ENCODE measurements at regions not wholly inside any gene's neighbourhood (a gene's known extent, or its start where the extent isn't known, plus 50 kb on each side); places are given as distances from the start of the nearest gene placed in this dataset.
A peak's percentile ranks its signal among the peaks of the same experiment; 100 is the strongest.

DNA sequence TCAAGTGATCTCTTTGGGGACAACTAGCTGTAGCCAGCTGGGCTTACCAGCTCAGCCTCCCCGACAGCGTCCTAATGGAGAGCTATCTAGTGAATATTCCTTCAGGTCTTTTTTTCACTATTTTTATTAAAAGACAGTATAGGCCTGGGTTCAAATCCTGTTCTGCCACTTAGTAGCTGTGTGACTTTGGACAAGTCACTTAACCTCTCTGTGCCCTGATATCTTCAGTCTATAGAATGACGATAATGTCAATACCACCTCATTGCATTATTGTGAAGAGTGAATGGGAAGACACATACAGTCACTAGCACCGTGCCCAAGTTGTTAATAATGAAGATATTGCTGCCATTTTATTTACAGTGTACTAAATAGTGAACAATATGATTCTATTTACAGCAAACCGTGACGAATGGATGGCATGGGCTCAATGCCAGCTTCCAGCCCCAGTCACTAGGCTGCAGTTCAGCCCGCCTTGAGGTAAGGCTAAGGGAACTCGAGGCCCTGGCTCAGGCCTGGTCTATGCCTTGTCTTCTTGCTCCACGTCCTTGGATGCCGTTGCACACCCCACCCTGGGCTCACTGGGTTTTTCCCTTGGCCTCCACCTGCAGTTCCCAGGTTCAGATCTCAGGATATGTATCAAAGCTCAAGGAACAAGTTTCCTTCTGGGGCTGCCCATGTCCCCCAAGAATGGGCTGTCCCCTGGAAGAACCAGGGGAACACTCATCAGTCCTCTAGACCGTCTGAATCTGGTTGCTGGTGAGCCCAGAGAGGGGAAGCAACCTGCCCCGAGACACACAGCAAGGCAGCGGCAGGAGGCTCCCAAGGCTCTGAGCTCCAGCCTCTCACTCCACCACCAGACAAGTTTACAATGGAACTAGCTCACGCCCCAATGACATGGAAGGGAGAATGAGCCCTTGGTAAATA, 95.4 kb upstream of the TNRC6C start:
- Histone ChIP-seq H3K36me3 (ENCODE audit: insufficient read depth, low read length) (no peaks in the 10 kb centered on the region), H3K79me2 (ENCODE audit: insufficient read depth, low read length) (no peaks in the 10 kb centered on the region), H3K27me3 (ENCODE audit: insufficient read depth, low read length) (peaks cover 20% of the 10 kb centered on the region), H3K9me3 (ENCODE audit: low read depth, low read length) (no peaks in the 10 kb centered on the region), H2AFZ (ENCODE audit: low read length) (no peak overlapping the region), H4K20me1 (ENCODE audit: insufficient read depth, low read length) (no peaks in the 10 kb centered on the region), H3K27ac (ENCODE audit: low read depth, low read length) (no peak overlapping the region), H3K4me1 (ENCODE audit: insufficient read depth, low read length) (no peaks in the 10 kb centered on the region), H3K4me3 (ENCODE audit: insufficient read depth, low read length) (no peak overlapping the region), H3K4me2 (ENCODE audit: insufficient read depth, low read length) (no peak overlapping the region)
- TF ChIP-seq, protein P1, sequence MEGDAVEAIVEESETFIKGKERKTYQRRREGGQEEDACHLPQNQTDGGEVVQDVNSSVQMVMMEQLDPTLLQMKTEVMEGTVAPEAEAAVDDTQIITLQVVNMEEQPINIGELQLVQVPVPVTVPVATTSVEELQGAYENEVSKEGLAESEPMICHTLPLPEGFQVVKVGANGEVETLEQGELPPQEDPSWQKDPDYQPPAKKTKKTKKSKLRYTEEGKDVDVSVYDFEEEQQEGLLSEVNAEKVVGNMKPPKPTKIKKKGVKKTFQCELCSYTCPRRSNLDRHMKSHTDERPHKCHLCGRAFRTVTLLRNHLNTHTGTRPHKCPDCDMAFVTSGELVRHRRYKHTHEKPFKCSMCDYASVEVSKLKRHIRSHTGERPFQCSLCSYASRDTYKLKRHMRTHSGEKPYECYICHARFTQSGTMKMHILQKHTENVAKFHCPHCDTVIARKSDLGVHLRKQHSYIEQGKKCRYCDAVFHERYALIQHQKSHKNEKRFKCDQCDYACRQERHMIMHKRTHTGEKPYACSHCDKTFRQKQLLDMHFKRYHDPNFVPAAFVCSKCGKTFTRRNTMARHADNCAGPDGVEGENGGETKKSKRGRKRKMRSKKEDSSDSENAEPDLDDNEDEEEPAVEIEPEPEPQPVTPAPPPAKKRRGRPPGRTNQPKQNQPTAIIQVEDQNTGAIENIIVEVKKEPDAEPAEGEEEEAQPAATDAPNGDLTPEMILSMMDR (IDR thresholded peaks at IDR 0.05; ENCODE audit: extremely low read depth, low read depth, low read length): no peak
- DNase-seq (ENCODE audit: insufficient read length, low spot score, missing footprints): peak; percentile 9

DNA sequence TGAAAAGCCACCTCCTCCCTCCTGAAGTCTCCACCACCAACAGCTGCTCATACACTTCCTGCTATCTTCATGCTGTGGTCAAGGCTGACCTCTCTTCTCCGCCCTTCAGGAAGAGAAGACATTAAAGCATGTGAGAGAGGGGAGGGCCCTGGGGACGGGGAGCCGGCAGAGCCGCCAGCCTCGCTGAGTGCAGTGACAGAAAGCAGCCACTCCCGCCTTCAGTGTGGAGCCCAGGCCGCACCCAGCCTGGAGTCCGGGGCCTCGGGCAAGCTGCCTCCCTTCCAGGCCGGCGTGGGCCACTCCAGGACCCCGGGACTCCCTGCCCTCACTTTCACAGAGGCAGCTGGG, 94.7 kb upstream of the TNRC6C start:
- H3K79me2 ChIP-seq (ENCODE audit: insufficient read depth, low read length): no peaks in the 10 kb centered on the region
- DNase-seq (ENCODE audit: insufficient read length, low spot score, missing footprints): peak; percentile 27
- H3K4me2 ChIP-seq (ENCODE audit: insufficient read depth, low read length): no peak overlapping the region
- no peak overlapping the region for H2AFZ ChIP-seq (ENCODE audit: low read length)
- TF ChIP-seq, protein P1 (IDR thresholded peaks at IDR 0.05; ENCODE audit: extremely low read depth, low read depth, low read length): no peak
- H3K27ac ChIP-seq (ENCODE audit: low read depth, low read length): no peak overlapping the region
- no peaks in the 10 kb centered on the region for H4K20me1 ChIP-seq (ENCODE audit: insufficient read depth, low read length)
- H3K4me1 ChIP-seq (ENCODE audit: insufficient read depth, low read length): no peaks in the 10 kb centered on the region
- peaks cover 20% of the 10 kb centered on the region for H3K27me3 ChIP-seq (ENCODE audit: insufficient read depth, low read length)
- no peak overlapping the region for H3K4me3 ChIP-seq (ENCODE audit: insufficient read depth, low read length)
- no peaks in the 10 kb centered on the region for H3K36me3 ChIP-seq (ENCODE audit: insufficient read depth, low read length)
- no peaks in the 10 kb centered on the region for H3K9me3 ChIP-seq (ENCODE audit: low read depth, low read length)

DNA sequence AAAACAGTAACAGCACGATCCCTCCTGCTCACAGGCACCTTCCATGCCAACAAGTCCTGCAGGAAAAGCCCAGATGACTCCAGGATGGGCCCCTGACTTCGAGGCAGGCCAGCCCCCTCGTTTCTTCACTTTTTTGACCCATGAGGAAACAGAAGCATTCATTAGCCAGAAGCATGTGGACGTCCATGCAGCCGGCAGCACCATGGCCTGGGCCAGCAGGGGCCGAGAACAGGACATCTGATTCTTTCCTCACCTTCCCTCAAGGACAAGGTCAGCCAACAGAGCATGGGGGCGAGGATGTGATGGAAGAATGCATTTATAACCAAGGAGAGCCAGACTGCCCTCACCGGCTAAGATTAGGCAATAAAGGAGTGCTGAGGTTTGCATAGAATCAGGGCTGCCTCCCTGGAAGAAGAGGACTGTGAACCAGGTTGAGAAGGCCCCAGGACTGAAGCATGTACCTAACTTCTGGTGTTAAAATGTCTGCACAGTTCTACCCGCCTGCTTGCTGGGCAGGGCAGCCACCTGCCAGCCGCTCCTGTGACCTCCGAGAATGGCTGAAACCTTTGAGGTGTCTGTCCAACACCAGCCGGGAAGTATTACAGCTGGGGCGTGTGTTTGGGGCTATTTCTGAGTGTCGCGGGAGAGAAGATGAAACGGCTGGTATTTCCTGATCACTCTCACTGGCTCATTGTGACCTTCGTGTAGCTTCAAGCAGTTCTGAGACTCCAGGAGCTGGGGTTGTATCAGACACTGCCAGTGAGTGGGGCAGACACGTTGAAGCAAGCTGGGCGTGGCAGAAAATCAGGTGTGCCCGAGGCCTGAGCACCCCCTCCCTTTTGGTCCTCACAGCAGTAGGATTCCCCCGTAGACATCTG, 94.0 kb upstream of the TNRC6C start:
- DNase-seq (ENCODE audit: insufficient read length, low spot score, missing footprints): peak; percentile 52
- Histone ChIP-seq H2AFZ (ENCODE audit: low read length) (no peak overlapping the region), H3K27me3 (ENCODE audit: insufficient read depth, low read length) (peaks cover 23% of the 10 kb centered on the region), H4K20me1 (ENCODE audit: insufficient read depth, low read length) (no peaks in the 10 kb centered on the region), H3K27ac (ENCODE audit: low read depth, low read length) (no peak overlapping the region), H3K9me3 (ENCODE audit: low read depth, low read length) (no peaks in the 10 kb centered on the region), H3K4me2 (ENCODE audit: insufficient read depth, low read length) (no peak overlapping the region), H3K79me2 (ENCODE audit: insufficient read depth, low read length) (no peaks in the 10 kb centered on the region), H3K36me3 (ENCODE audit: insufficient read depth, low read length) (no peaks in the 10 kb centered on the region), H3K4me1 (ENCODE audit: insufficient read depth, low read length) (no peaks in the 10 kb centered on the region), H3K4me3 (ENCODE audit: insufficient read depth, low read length) (no peak overlapping the region)
- TF ChIP-seq, protein P1 (IDR thresholded peaks at IDR 0.05; ENCODE audit: extremely low read depth, low read depth, low read length): no peak
